Smooth muscle cell (in vitro differentiated cells): ENCODE measurements at regions not wholly inside any gene's neighbourhood (a gene's known extent, or its start where the extent isn't known, plus 50 kb on each side); places are given as distances from the start of the nearest gene placed in this dataset.
A peak's percentile ranks its signal among the peaks of the same experiment; 100 is the strongest.

ENCODE experiments used
- DNase-seq: peaks from one replicate; lab custom pipeline; 2025; ENCODE audit not compliant: unreplicated experiment; lab: John Stamatoyannopoulos, UW
- H2AFZ ChIP-seq: fragments of 200-600 bp; sonication (generic); 2 replicates; pipeline ENCODE4 v1.6.0; 2016; ENCODE audit warnings: antibody characterized with exemption, low read depth, mild to moderate bottlenecking
- H3F3A ChIP-seq: fragments of 200-600 bp; sonication (generic); 2 replicates; pipeline ENCODE4 v1.6.0; 2017; ENCODE audit warnings: antibody characterized with exemption, low read depth
- H3K27ac ChIP-seq: fragments of 200-600 bp; sonication (generic); 2 replicates; pipeline ENCODE4 v1.5.1; 2016; ENCODE audit warnings: low read depth, mild to moderate bottlenecking
- H3K27me3 ChIP-seq: fragments of 200-600 bp; sonication (generic); 2 replicates; pipeline ENCODE4 v1.6.1; 2016; ENCODE audit warnings: low read depth, mild to moderate bottlenecking
- H3K36me3 ChIP-seq: fragments of 200-600 bp; sonication (generic); 2 replicates; pipeline ENCODE4 v1.5.1; 2016; ENCODE audit warnings: low read depth
- H3K4me1 ChIP-seq: fragments of 200-600 bp; sonication (generic); 2 replicates; pipeline ENCODE4 v1.5.1; 2016; ENCODE audit warnings: low read depth
- H3K4me2 ChIP-seq: fragments of 200-600 bp; sonication (generic); 2 replicates; pipeline ENCODE4 v1.6.0; 2016; ENCODE audit warnings: mild to moderate bottlenecking
- H3K4me3 ChIP-seq: fragments of 200-600 bp; sonication (generic); 2 replicates; pipeline ENCODE4 v1.5.1; 2016; ENCODE audit warnings: mild to moderate bottlenecking
- H3K79me2 ChIP-seq: fragments of 200-600 bp; sonication (generic); 2 replicates; pipeline ENCODE4 v1.6.0; 2016; ENCODE audit warnings: low read depth, mild to moderate bottlenecking
- H3K9ac ChIP-seq: fragments of 200-600 bp; sonication (generic); 2 replicates; pipeline ENCODE4 v1.6.0; 2016; ENCODE audit warnings: low read depth
- H3K9me3 ChIP-seq: fragments of 200-600 bp; sonication (generic); replicated peaks from 2 replicates; pipeline ENCODE4 v1.5.1; 2016; ENCODE audit warnings: low read depth
- H4K20me1 ChIP-seq: fragments of 200-600 bp; sonication (generic); 2 replicates; pipeline ENCODE4 v1.6.0; 2016; ENCODE audit warnings: low read depth
- CTCF ChIP-seq: fragments of 200-600 bp; sonication (generic); IDR thresholded peaks from 2 replicates; pipeline ENCODE4 v1.5.1; 2017; ENCODE audit warnings: borderline replicate concordance, mild to moderate bottlenecking, antibody characterized with exemption; ENCODE audit not compliant: insufficient read depth, poor library complexity, severe bottlenecking
- WGBS: methylation state at CpG from one replicate; pipeline ENCODE4 v1.1.7; 2016; ENCODE audit warnings: low lambda C conversion rate; 5-methylcytosine and 5-hydroxymethylcytosine counted together

GRCh38 chr7:157073949-157074624 lies 63.6 kb upstream of the MNX1 start:
- Histone ChIP-seq H3K9me3 (no peaks in the 10 kb centered on the region), H3K36me3 (no peaks in the 10 kb centered on the region), H3K27me3 (peaks cover 32% of the 10 kb centered on the region), H2AFZ (no peak overlapping the region), H3K4me1 (peaks cover 4% of the 10 kb centered on the region), H4K20me1 (no peaks in the 10 kb centered on the region), H3K9ac (no peak overlapping the region), H3K4me2 (no peak overlapping the region), H3K4me3 (no peak overlapping the region), H3F3A (no peaks in the 10 kb centered on the region), H3K27ac (no peak overlapping the region), H3K79me2 (no peaks in the 10 kb centered on the region)
- 94% methylated on average over 7 of the region's 7 CpGs for WGBS
- TF ChIP-seq CTCF = no peak
- DNase-seq = no peak

GRCh38 chr7:157076466-157076865 lies 62.3 kb upstream of the UBE3C start:
- Histone ChIP-seq H3K36me3 (no peaks in the 10 kb centered on the region), H3K27ac (no peak overlapping the region), H3K27me3 (peaks cover 33% of the 10 kb centered on the region), H3K4me3 (no peak overlapping the region), H2AFZ (no peak overlapping the region), H3K4me2 (no peak overlapping the region), H3K4me1 (peaks cover 4% of the 10 kb centered on the region), H3K79me2 (no peaks in the 10 kb centered on the region), H3F3A (no peaks in the 10 kb centered on the region), H3K9me3 (no peaks in the 10 kb centered on the region), H3K9ac (no peak overlapping the region), H4K20me1 (no peaks in the 10 kb centered on the region)
- TF ChIP-seq CTCF = no peak
- no peak for DNase-seq
- 97% methylated on average over 6 of the region's 6 CpGs for WGBS

- Histone ChIP-seq H3K27ac (no peak overlapping the region), H3K9me3 (no peaks in the 10 kb centered on the region), H3K4me1 (peaks cover 4% of the 10 kb centered on the region), H3K4me3 (no peak overlapping the region), H3K36me3 (no peaks in the 10 kb centered on the region), H3K27me3 (peaks cover 33% of the 10 kb centered on the region), H3F3A (no peaks in the 10 kb centered on the region), H3K79me2 (no peaks in the 10 kb centered on the region), H4K20me1 (no peaks in the 10 kb centered on the region), H3K9ac (no peak overlapping the region), H3K4me2 (no peak overlapping the region), H2AFZ (no peak overlapping the region)
- TF ChIP-seq CTCF = no peak
- 89% methylated on average over 11 of the region's 11 CpGs for WGBS
- no peak for DNase-seq
Measured at GRCh38 chr7:157077021-157077420, 61.7 kb upstream of the UBE3C start.

- no peak for DNase-seq
- Histone ChIP-seq H3K79me2 (no peaks in the 10 kb centered on the region), H3K27ac (no peak overlapping the region), H3K9ac (no peak overlapping the region), H3K4me1 (peaks cover 4% of the 10 kb centered on the region), H3K4me3 (peak overlapping the region; percentile 36), H3K36me3 (no peaks in the 10 kb centered on the region), H4K20me1 (no peaks in the 10 kb centered on the region), H3K27me3 (peaks cover 33% of the 10 kb centered on the region), H3K4me2 (peak overlapping the region; percentile 84), H3F3A (no peaks in the 10 kb centered on the region), H2AFZ (peak overlapping the region; percentile 64), H3K9me3 (no peaks in the 10 kb centered on the region)
- WGBS = 13% methylated on average over 44 of the region's 44 CpGs
- no peak for TF ChIP-seq CTCF
Measured at GRCh38 chr7:157077986-157078644, 60.6 kb upstream of the UBE3C start.
